Fibroblast of skin of abdomen (primary cell): ENCODE measurements at regions not wholly inside any gene's neighbourhood (a gene's known extent, or its start where the extent isn't known, plus 50 kb on each side); places are given as distances from the start of the nearest gene placed in this dataset.
"Not testable (repeated sequence)": the region's sequence is repeated elsewhere in the genome, so short reads cannot be mapped to it uniquely, and the experiment has no call there.

Experiments
- DNase-seq: peaks from one replicate; pipeline ENCODE4 v3.0.0-alpha.2; 2013

- no peak for DNase-seq
Measured at GRCh38 chr2:198622986-198623730, 818.8 kb downstream of the PLCL1 start.

- DNase-seq, result peak; percentile 28
Measured at GRCh38 chr2:198615972-198616371, 811.6 kb downstream of the PLCL1 start.

GRCh38 chr2:198611201-198611600, 806.8 kb downstream of the PLCL1 start:
- no peak for DNase-seq

- DNase-seq, result no peak
Measured at GRCh38 chr2:198604599-198604998, 800.2 kb downstream of the PLCL1 start.

- not testable (repeated sequence) for DNase-seq
Measured at GRCh38 chr2:198602986-198603385, 798.6 kb downstream of the PLCL1 start.

GRCh38 chr2:198597648-198598047, 793.3 kb downstream of the PLCL1 start:
- no peak for DNase-seq

- no peak for DNase-seq
Measured at GRCh38 chr2:198596985-198597384, 792.6 kb downstream of the PLCL1 start.

- no peak for DNase-seq
Measured at GRCh38 chr2:198595721-198596120, 791.3 kb downstream of the PLCL1 start.

GRCh38 chr2:198591586-198591985, 787.2 kb downstream of the PLCL1 start:
- no peak for DNase-seq

- no peak for DNase-seq
Measured at GRCh38 chr2:198587741-198588140, 783.3 kb downstream of the PLCL1 start.

- no peak for DNase-seq
Measured at GRCh38 chr2:198587240-198587639, 782.8 kb downstream of the PLCL1 start.

GRCh38 chr2:198571393-198571792, 767.0 kb downstream of the PLCL1 start:
- no peak for DNase-seq

GRCh38 chr2:198558176-198558575, 753.8 kb downstream of the PLCL1 start:
- no peak for DNase-seq

GRCh38 chr2:198546122-198546521, 741.7 kb downstream of the PLCL1 start:
- DNase-seq, result no peak

GRCh38 chr2:198545411-198545810, 741.0 kb downstream of the PLCL1 start:
- no peak for DNase-seq

GRCh38 chr2:198544461-198544860, 740.1 kb downstream of the PLCL1 start:
- no peak for DNase-seq

GRCh38 chr2:198534756-198535155, 730.4 kb downstream of the PLCL1 start:
- DNase-seq, result no peak

GRCh38 chr2:198525211-198525969, 721.0 kb downstream of the PLCL1 start:
- peak; percentile 63 for DNase-seq

- DNase-seq, result no peak
Measured at GRCh38 chr2:198523710-198524109, 719.3 kb downstream of the PLCL1 start.

- DNase-seq, result no peak
Measured at GRCh38 chr2:198518935-198519334, 714.5 kb downstream of the PLCL1 start.

- DNase-seq, result peak; percentile 53
Measured at GRCh38 chr2:198517976-198518375, 713.6 kb downstream of the PLCL1 start.

GRCh38 chr2:198508610-198509009, 704.2 kb downstream of the PLCL1 start:
- DNase-seq, result not testable (repeated sequence)

GRCh38 chr2:198499539-198499938, 695.1 kb downstream of the PLCL1 start:
- DNase-seq, result peak; percentile 75

- DNase-seq, result no peak
Measured at GRCh38 chr2:198498516-198498915, 694.1 kb downstream of the PLCL1 start.
